ENCODE measurements at regions not wholly inside any gene's neighbourhood (a gene's known extent, or its start where the extent isn't known, plus 50 kb on each side); places are given as distances from the start of the nearest gene placed in this dataset.
A peak's percentile ranks its signal among the peaks of the same experiment; 100 is the strongest.

DNA sequence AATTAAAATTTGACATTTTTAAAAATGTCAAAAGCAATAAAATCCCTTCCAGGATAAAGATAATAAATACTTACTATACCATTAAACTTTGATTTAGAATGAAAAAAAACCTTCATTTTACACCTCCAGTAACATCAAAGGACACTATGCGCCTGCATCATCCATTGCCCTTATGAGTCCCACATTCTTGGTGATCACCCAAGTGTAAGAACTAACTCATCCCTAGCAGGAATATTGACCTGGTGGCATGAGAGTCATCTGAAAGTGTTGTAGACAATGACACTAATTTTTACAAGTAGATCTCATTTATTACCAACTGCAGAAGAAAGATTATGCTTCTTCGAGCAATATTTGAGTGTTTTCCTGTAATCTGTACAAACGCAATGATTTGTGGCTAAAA is 1128.9 kb downstream of the EFNB2 start:
- TF ChIP-seq EP300 (IDR thresholded peaks at IDR 0.05; ENCODE audit: borderline replicate concordance) (no peak), CREB1 (IDR thresholded peaks at IDR 0.05; ENCODE audit: low read depth) (no peak), NFIC (IDR thresholded peaks at IDR 0.05) (no peak)
- TF ChIP-seq, protein P1, sequence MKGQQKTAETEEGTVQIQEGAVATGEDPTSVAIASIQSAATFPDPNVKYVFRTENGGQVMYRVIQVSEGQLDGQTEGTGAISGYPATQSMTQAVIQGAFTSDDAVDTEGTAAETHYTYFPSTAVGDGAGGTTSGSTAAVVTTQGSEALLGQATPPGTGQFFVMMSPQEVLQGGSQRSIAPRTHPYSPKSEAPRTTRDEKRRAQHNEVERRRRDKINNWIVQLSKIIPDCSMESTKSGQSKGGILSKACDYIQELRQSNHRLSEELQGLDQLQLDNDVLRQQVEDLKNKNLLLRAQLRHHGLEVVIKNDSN (IDR thresholded peaks at IDR 0.05), result no peak

DNA sequence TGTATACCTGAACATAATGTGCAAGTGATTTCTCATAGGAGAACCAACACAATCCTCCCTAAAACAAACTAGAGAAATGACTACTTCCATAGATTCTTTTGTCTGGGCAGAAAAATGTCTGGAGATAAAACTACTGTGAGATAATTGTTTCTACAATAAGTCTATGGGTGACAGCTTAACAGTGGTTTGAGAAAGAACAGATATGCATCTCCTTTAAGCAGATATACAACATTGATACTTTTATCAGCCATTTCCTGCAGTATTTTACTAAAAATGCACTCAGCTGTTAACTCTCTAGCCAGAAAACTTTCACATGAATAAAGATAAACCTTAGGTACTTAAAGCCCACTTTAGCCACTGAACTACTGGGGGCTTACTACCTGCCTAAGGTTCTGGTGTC is 1132.4 kb downstream of the EFNB2 start:
- TF ChIP-seq TEAD4 (IDR thresholded peaks at IDR 0.05), result no peak
- no peak for TF ChIP-seq EP300 (IDR thresholded peaks at IDR 0.05; ENCODE audit: borderline replicate concordance)
- TF ChIP-seq CREB1 (IDR thresholded peaks at IDR 0.05; ENCODE audit: low read depth), result no peak
- no peak for TF ChIP-seq NFIC (IDR thresholded peaks at IDR 0.05)
- no peak for TF ChIP-seq TAF1 (IDR thresholded peaks at IDR 0.05; ENCODE audit: low read depth)
- TF ChIP-seq CEBPB (IDR thresholded peaks at IDR 0.05), result no peak
- TF ChIP-seq FOXM1 (IDR thresholded peaks at IDR 0.05; ENCODE audit: borderline replicate concordance, low read depth), result no peak
- TF ChIP-seq, protein P1 (IDR thresholded peaks at IDR 0.05), result no peak
- TF ChIP-seq, protein P2, sequence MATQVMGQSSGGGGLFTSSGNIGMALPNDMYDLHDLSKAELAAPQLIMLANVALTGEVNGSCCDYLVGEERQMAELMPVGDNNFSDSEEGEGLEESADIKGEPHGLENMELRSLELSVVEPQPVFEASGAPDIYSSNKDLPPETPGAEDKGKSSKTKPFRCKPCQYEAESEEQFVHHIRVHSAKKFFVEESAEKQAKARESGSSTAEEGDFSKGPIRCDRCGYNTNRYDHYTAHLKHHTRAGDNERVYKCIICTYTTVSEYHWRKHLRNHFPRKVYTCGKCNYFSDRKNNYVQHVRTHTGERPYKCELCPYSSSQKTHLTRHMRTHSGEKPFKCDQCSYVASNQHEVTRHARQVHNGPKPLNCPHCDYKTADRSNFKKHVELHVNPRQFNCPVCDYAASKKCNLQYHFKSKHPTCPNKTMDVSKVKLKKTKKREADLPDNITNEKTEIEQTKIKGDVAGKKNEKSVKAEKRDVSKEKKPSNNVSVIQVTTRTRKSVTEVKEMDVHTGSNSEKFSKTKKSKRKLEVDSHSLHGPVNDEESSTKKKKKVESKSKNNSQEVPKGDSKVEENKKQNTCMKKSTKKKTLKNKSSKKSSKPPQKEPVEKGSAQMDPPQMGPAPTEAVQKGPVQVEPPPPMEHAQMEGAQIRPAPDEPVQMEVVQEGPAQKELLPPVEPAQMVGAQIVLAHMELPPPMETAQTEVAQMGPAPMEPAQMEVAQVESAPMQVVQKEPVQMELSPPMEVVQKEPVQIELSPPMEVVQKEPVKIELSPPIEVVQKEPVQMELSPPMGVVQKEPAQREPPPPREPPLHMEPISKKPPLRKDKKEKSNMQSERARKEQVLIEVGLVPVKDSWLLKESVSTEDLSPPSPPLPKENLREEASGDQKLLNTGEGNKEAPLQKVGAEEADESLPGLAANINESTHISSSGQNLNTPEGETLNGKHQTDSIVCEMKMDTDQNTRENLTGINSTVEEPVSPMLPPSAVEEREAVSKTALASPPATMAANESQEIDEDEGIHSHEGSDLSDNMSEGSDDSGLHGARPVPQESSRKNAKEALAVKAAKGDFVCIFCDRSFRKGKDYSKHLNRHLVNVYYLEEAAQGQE (IDR thresholded peaks at IDR 0.05; ENCODE audit: low read depth), result no peak

DNA sequence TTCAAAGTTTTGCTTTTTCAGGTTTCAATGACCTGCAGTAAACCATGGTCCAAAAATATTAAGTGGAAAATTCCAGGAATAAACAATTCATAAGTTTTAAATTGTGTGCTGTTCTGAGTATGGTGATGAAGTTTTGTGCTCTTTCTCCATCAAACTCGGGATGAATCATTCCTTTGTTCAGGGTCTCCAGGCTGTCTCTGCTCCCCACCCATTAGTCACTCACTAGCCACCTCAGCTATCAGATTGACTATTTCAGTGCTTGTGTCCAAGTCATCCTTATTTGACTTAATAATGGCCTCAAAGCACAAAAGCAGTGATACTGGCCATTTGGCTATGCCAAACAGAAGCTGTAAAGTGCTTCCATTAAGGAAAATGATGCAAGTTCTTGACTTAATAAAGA is 1140.4 kb downstream of the EFNB2 start:
- TF ChIP-seq, protein P3, sequence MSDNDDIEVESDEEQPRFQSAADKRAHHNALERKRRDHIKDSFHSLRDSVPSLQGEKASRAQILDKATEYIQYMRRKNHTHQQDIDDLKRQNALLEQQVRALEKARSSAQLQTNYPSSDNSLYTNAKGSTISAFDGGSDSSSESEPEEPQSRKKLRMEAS (IDR thresholded peaks at IDR 0.05), result no peak
- TF ChIP-seq FOXM1 (IDR thresholded peaks at IDR 0.05; ENCODE audit: borderline replicate concordance, low read depth) (no peak), TAF1 (IDR thresholded peaks at IDR 0.05; ENCODE audit: low read depth) (no peak), RAD21 (IDR thresholded peaks at IDR 0.05; ENCODE audit: low read depth) (no peak)
- TF ChIP-seq, protein P2 (IDR thresholded peaks at IDR 0.05; ENCODE audit: low read depth), result no peak

DNA sequence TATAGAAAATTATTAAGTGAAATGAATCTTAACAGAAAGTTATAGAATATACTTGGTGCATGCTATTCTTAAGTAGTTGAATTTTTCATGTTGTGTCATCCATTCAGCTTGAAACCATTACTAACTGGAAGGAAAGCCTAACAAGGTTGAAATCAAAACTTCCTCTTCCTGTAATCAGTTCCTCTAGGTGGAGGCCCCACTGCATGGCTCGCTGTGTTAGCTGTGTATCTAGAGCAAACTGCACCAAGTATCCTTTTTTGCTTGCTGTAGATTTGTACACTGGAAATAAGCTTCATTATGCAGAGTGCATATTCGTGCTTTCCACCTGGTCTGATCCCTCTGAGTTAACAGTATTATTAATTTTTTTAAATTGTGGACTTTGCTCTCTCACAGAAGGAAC is 1146.1 kb downstream of the EFNB2 start:
- TF ChIP-seq, protein P1 (IDR thresholded peaks at IDR 0.05), result no peak
- no peak for TF ChIP-seq RAD21 (IDR thresholded peaks at IDR 0.05; ENCODE audit: low read depth)
- no peak for TF ChIP-seq EGR1 (IDR thresholded peaks at IDR 0.05)
- no peak for TF ChIP-seq FOXM1 (IDR thresholded peaks at IDR 0.05; ENCODE audit: borderline replicate concordance, low read depth)
- TF ChIP-seq TCF12 (IDR thresholded peaks at IDR 0.05; ENCODE audit: low read depth), result no peak
- TF ChIP-seq ZBTB7A (IDR thresholded peaks at IDR 0.05; ENCODE audit: low read depth), result no peak
- TF ChIP-seq TAF1 (IDR thresholded peaks at IDR 0.05; ENCODE audit: low read depth), result no peak

DNA sequence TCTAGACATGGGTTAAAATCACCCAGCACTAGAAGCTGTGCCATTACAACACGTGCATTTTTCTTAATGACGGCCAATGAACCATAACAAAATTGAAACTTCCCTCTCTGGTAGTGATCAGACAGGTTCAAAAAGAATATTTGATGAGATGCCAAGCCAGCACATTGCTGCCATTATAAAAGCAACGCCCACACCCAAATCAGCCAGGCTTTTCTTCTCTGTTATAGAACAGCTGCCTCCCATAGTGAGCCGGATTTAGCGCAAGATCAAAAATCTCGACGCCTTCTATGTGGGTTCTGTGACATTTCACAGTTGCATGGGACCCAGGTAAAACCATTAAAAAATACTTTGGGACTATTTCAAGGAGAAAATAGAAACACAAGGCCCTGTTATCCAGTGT is 1158.0 kb downstream of the EFNB2 start:
- no peak for TF ChIP-seq RAD21 (IDR thresholded peaks at IDR 0.05; ENCODE audit: low read depth)
- TF ChIP-seq EGR1 (IDR thresholded peaks at IDR 0.05), result 0 out of 2 replicates have a peak, but pooled peaks have one; percentile 11
- TF ChIP-seq, protein P1 (IDR thresholded peaks at IDR 0.05), result no peak
- TF ChIP-seq, protein P2 (IDR thresholded peaks at IDR 0.05; ENCODE audit: low read depth), result no peak
- TF ChIP-seq, protein P3 (IDR thresholded peaks at IDR 0.05), result peak; percentile 46
- no peak for TF ChIP-seq CEBPB (IDR thresholded peaks at IDR 0.05)
- TF ChIP-seq EP300 (IDR thresholded peaks at IDR 0.05; ENCODE audit: borderline replicate concordance), result no peak
- TF ChIP-seq ZBTB7A (IDR thresholded peaks at IDR 0.05; ENCODE audit: low read depth), result no peak
- TF ChIP-seq NFIC (IDR thresholded peaks at IDR 0.05), result peak; percentile 25; the same call in 1 of the 2 replicates
- TF ChIP-seq CREB1 (IDR thresholded peaks at IDR 0.05; ENCODE audit: low read depth), result no peak
- TF ChIP-seq TCF12 (IDR thresholded peaks at IDR 0.05; ENCODE audit: low read depth), result no peak
